Neuron (in vitro differentiated cells): ENCODE measurements at regions not wholly inside any gene's neighbourhood (a gene's known extent, or its start where the extent isn't known, plus 50 kb on each side); places are given as distances from the start of the nearest gene placed in this dataset.

Experiments used
- H2AFZ ChIP-seq: one replicate; pipeline ENCODE4 v1.6.1; 2013; ENCODE audit warnings: low read depth, mild to moderate bottlenecking, inconsistent platforms, low read length, moderate library complexity
- H3K27me3 ChIP-seq: one replicate; pipeline ENCODE4 v1.6.1; 2013; ENCODE audit warnings: low read length; ENCODE audit not compliant: insufficient read depth
- H3K36me3 ChIP-seq: one replicate; pipeline ENCODE4 v1.6.1; 2013; ENCODE audit warnings: low read length; ENCODE audit not compliant: insufficient read depth
- H3K4me1 ChIP-seq: one replicate; pipeline ENCODE4 v1.6.1; 2013; ENCODE audit warnings: low read length; ENCODE audit not compliant: insufficient read depth
- H3K4me3 ChIP-seq: 2 replicates; pipeline ENCODE4 v1.5.1; 2013; ENCODE audit warnings: mild to moderate bottlenecking, low read length, moderate library complexity
- H3K9me3 ChIP-seq: one replicate; pipeline ENCODE4 v1.6.1; 2013; ENCODE audit warnings: low read length

DNA sequence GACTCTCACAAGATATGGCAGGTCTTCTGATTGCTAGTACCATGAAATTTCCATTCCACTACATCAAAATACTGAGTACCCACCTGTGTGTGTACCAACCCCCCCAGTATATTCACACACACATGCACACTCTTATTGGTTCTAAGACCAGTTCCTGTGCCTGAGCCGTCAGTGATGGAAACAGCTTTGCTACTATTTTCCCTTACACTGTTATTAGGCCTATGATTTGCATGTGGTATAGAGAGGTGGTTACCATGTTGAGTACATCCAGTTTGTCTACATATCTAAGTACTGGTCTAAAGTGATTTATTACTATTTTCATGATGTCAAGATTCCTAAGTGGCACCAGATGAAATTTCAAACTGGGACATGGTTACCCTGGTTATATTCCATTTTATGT is 459.9 kb downstream of the BCKDHB start:
- no peaks in the 10 kb centered on the region for H3K27me3 ChIP-seq
- H3K4me1 ChIP-seq = no peaks in the 10 kb centered on the region
- no peak overlapping the region for H3K4me3 ChIP-seq
- H2AFZ ChIP-seq = no peak overlapping the region
- H3K9me3 ChIP-seq = no peaks in the 10 kb centered on the region
- no peaks in the 10 kb centered on the region for H3K36me3 ChIP-seq

DNA sequence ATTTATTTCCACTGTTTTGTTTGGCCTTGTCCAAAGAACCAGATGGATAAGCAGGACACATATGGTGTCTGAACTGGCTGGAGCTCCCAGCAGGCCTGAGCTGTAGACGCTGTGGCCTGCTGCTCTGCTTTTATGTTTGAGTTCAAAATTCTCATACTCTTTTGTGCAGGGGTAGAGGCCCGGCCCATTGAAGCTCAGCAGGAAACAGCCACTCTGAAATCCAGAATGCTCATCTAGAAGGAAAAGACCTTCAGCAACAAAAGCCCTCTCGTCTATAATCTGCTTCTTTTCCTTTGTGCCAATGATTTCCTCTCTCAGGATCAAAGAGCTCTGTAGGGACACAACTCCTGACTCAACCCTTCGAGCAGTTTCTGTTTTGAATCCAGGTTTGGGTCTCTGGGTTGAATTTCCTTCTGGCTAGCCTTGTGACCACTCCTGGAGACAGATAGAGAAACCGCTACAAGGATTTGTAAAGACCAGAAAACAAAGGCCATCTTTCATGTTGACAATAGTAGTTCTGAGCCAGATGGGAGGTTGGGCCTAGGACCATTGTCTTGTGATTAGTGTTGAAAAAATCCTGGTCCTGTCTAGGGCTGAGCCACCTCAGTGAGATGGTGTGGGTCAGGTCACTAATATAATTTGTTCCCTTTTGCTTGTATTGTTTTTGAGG is 446.7 kb downstream of the BCKDHB start:
- Histone ChIP-seq H3K36me3 (no peaks in the 10 kb centered on the region), H3K4me3 (no peak overlapping the region), H2AFZ (peak overlapping the region; percentile 60), H3K4me1 (peaks cover 17% of the 10 kb centered on the region), H3K27me3 (no peaks in the 10 kb centered on the region), H3K9me3 (no peaks in the 10 kb centered on the region)

DNA sequence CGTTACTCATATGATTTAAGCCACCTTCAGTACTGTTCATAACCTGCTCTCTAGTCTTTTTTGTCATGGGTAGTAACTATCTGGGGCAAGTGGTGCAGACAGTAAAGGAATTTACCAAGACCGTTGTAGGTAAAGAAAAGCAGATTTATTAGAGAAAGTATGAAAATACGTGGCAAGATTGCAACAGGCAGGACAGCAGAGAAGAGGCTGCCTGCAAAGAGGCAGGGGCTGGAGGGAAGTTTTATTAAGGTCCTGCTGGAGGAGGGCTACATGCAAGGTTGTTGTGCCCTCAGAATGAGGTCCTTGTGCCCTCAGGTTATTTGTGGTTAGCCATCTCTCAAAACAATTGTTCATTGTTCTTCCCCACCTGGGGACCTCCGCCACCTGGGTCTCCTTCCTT is 444.3 kb downstream of the BCKDHB start:
- no peaks in the 10 kb centered on the region for H3K27me3 ChIP-seq
- no peak overlapping the region for H2AFZ ChIP-seq
- no peak overlapping the region for H3K4me3 ChIP-seq
- H3K36me3 ChIP-seq = no peaks in the 10 kb centered on the region
- peaks cover 17% of the 10 kb centered on the region for H3K4me1 ChIP-seq
- no peaks in the 10 kb centered on the region for H3K9me3 ChIP-seq

DNA sequence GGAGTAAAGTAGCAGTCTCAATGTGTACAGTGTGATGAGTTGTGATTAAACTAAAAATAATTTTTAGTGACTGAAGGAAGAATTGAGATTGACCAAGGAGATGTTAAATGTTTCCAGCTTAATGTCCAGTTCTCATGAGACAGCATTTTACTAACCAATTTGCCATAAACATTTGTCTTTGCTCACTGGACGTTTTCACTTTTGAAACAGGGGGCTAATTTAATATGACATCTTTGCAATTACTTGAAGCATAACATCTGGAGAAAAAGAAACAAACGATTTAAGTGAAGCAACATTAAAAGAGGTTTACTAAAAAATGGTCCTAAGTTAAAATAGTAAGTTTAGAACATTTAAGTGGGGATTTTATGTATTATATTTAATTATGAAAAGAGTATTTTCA is 443.8 kb downstream of the BCKDHB start:
- H3K4me3 ChIP-seq = no peak overlapping the region
- no peak overlapping the region for H2AFZ ChIP-seq
- H3K9me3 ChIP-seq = no peaks in the 10 kb centered on the region
- peaks cover 22% of the 10 kb centered on the region for H3K4me1 ChIP-seq
- no peaks in the 10 kb centered on the region for H3K27me3 ChIP-seq
- no peaks in the 10 kb centered on the region for H3K36me3 ChIP-seq

DNA sequence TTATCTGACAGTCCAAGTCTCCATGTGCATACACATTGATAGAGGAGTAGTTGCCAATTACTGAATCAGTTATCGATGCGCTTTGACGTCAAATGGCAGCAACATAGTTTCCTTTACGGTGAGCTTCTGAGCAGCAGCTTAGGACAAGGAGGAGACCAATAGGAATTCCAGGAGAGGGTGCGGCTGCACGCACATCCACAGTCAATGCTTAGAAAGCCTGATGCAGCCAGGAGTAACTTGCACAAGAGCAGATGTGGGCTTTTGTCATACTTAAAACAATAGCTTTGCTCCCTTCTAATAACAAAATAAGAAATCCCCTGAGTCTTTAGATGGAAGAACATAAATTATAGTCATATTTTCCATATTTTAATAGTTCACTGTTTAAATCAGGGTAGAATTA is 442.1 kb downstream of the BCKDHB start:
- no peak overlapping the region for H2AFZ ChIP-seq
- H3K9me3 ChIP-seq = no peaks in the 10 kb centered on the region
- H3K4me1 ChIP-seq = peaks cover 31% of the 10 kb centered on the region

DNA sequence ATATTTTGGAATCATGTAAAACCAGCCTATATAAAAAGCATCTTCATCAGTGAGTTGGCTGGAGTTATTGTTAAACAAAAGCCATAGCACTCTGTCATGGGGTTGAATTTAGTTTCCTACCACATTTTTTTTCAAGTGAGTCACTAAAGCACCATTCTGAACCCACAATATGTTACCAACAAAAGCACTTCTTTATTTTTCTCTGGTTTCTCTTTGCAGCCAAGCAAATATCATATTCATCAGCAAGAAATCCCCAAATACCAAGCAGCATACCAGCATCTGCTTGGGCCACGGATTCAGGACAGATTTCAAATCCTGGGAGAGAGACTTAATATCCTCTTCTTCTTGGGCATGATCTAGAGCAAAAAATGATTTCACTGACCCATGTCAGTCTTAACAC is 441.4 kb downstream of the BCKDHB start:
- no peaks in the 10 kb centered on the region for H3K27me3 ChIP-seq
- no peak overlapping the region for H2AFZ ChIP-seq
- H3K9me3 ChIP-seq = no peaks in the 10 kb centered on the region
- H3K4me3 ChIP-seq = no peak overlapping the region
- no peaks in the 10 kb centered on the region for H3K36me3 ChIP-seq
- H3K4me1 ChIP-seq = peaks cover 24% of the 10 kb centered on the region

More for the DNA sequence above, 442.1 kb downstream of the BCKDHB start:
- H3K4me3 ChIP-seq = no peak overlapping the region
- H3K36me3 ChIP-seq = no peaks in the 10 kb centered on the region
- no peaks in the 10 kb centered on the region for H3K27me3 ChIP-seq

DNA sequence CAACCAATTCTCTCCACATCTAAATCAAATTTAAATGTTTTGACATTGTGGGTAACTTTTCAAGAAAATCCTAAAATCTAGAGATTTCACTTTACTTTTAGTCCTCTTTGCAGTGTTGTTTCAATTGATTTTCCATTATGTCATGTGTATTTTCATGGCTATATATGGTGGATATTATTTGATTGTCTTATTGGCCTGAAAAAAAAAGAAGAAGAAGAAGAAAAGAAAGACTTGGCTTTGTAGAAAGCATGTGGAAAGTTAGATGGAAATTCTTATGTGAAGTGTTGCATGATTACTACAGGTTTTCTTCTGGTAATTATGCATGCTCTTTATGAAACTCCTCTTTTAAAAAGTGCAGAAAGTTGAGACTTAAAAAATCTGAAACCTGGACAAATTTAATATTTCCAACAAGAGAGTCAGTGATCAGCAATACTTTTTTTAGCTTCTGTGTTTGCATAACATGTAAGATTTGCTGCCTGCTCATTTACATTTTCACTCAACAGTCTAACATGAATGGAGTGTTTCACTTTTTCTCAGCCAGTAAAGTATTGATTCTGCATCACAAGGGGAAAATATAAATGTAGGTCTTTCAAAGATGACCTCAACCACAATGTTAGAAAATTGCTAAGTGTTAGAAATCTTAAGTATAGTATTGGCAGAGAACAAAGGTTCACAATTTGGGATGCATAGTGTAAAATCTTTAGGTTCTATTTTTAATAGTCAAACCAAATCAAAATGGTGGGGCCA is 438.7 kb downstream of the BCKDHB start:
- Histone ChIP-seq H3K9me3 (no peaks in the 10 kb centered on the region), H3K4me3 (no peak overlapping the region), H3K36me3 (no peaks in the 10 kb centered on the region), H2AFZ (peak overlapping the region; percentile 64), H3K27me3 (no peaks in the 10 kb centered on the region), H3K4me1 (peaks cover 15% of the 10 kb centered on the region)

DNA sequence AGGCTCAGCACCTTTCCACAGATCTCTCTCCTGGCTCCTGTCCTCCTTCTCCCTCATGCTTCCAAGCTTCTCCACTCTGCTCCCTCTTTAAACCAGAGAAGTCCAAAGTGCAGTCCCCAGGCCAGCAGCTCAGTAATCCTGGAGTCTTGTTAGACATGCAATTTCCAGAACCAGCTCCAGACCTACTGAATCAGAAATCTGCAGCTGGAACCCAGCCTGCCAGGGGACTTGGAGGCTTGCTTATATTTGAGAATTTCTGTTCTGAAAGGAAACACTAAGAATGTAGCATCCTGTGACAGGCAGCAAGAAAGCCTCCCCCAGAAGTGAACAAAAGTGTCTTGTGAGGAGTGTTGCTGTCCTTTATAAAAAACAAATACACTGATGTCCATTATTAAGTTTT is 438.1 kb downstream of the BCKDHB start:
- H3K4me3 ChIP-seq = no peak overlapping the region
- peaks cover 15% of the 10 kb centered on the region for H3K4me1 ChIP-seq
- H3K36me3 ChIP-seq = no peaks in the 10 kb centered on the region
- H3K27me3 ChIP-seq = no peaks in the 10 kb centered on the region
- peak overlapping the region; percentile 64 for H2AFZ ChIP-seq
- H3K9me3 ChIP-seq = no peaks in the 10 kb centered on the region

DNA sequence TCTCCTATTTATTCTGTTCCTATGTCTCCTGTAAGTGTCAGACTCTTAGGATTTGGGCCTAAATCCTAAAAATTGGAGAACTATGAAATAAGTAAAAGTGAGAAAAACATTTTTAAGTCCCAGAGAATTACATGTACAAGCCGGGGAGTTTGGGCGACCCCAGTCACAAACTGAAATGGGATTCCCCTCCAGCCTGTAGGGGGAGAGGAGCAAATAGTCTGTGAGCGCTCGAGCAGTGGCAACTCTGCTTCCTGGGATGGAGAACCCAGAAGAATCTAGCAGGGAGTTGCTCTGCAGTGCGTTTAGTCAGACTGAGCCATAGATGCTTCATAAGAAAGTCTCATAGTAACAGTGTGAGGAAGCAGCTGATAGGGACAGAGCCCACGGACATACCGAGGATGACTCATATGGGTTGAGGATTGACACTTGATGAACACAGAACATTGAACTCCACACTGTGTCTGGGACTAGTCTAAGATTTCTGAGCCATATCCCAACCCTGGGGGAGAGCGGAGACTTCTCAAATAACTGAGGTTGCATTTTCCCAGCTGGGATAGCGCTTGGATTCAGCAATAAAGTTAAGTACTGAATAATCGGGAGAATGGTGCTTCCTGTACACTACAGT is 437.2 kb downstream of the BCKDHB start:
- Histone ChIP-seq H3K4me3 (no peak overlapping the region), H2AFZ (peak overlapping the region; percentile 18), H3K9me3 (no peaks in the 10 kb centered on the region), H3K27me3 (no peaks in the 10 kb centered on the region), H3K4me1 (peaks cover 15% of the 10 kb centered on the region), H3K36me3 (no peaks in the 10 kb centered on the region)

DNA sequence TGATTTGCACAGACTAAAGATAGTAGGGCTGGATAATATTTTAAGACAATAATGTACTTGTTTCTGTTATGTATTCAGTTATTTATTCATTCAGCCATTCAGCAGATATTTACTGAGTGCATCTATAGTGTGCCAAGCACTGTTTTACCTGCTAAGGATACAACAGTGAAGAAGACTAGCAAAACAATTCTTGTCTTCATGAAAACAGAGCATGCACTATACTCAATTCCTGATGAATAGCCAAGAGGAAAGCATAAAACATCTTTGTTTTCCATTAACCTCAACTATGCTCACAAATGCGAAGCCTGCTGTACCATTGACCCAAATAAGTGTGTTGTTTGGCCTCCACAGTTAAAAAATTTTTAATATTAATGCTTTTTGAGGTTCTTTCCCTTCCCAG is 436.7 kb downstream of the BCKDHB start:
- H3K9me3 ChIP-seq = no peaks in the 10 kb centered on the region
- no peaks in the 10 kb centered on the region for H3K36me3 ChIP-seq
- H3K27me3 ChIP-seq = no peaks in the 10 kb centered on the region
- no peak overlapping the region for H3K4me3 ChIP-seq
- peaks cover 15% of the 10 kb centered on the region for H3K4me1 ChIP-seq
- H2AFZ ChIP-seq = no peak overlapping the region

DNA sequence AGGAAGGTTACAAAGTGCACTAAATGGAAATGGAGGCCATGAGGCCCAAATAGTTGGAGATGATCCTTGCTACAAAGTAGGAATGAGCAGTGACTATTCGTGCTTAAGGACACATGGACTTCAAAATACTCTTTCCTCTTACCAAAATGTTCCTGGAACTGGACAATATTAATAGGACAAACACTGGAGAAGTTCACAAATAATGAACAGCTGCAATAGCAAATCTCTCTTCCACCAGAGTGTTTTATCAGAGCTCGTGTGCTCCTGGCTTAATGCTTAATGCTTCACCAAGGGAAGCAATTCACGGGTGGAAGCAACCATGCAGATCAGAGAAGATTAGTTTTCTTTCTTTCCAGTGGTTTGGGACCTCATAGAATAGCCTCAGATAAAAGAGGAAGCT is 435.4 kb downstream of the BCKDHB start:
- Histone ChIP-seq H2AFZ (no peak overlapping the region), H3K36me3 (no peaks in the 10 kb centered on the region), H3K27me3 (no peaks in the 10 kb centered on the region), H3K4me1 (peaks cover 15% of the 10 kb centered on the region), H3K9me3 (no peaks in the 10 kb centered on the region), H3K4me3 (no peak overlapping the region)

DNA sequence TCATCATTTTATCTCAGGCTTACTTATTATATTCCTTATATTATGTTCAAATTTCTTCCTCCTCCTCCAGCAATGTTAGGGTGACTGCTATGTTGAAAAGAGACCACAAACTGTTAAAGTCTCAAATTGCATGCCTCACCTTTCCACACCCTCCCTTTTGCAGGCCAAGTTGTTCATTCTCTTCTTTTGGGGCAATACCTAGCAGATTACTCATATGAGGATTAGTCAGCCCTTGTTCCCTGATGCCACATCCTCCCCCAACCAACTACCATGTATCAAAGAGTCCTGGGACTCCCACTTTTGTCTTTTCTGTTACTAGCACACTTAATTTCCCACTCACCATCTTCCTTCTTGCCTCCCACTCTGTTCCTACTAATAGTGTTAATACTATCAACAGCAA is 434.7 kb downstream of the BCKDHB start:
- Histone ChIP-seq H3K4me1 (peaks cover 15% of the 10 kb centered on the region), H3K4me3 (no peak overlapping the region), H2AFZ (no peak overlapping the region), H3K27me3 (no peaks in the 10 kb centered on the region), H3K9me3 (no peaks in the 10 kb centered on the region), H3K36me3 (no peaks in the 10 kb centered on the region)

DNA sequence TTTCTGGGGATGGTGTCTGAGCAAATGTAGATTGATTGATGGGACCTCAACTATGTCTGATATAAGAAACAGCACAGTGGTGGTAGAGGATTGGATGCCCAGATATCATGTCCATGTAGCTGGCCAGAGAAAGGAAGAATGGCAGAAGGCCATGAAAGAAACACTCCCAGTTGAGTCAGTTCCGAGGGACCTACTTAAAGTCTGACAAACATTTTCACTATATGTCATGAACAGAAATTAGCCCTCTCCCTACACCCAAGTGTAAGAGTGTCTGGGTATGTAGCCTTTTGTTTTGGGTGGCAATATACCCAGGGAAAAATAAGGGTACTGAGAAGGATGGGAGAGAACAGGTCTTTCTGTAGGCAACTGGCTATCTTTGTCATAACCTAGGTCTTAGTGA is 434.2 kb downstream of the BCKDHB start:
- H3K36me3 ChIP-seq = no peaks in the 10 kb centered on the region
- no peak overlapping the region for H3K4me3 ChIP-seq

More for the DNA sequence above, 434.2 kb downstream of the BCKDHB start:
- H3K27me3 ChIP-seq = no peaks in the 10 kb centered on the region
- peaks cover 14% of the 10 kb centered on the region for H3K4me1 ChIP-seq
- no peak overlapping the region for H2AFZ ChIP-seq
- no peaks in the 10 kb centered on the region for H3K9me3 ChIP-seq
